SK-N-SH (cell line): ENCODE measurements at regions not wholly inside any gene's neighbourhood (a gene's known extent, or its start where the extent isn't known, plus 50 kb on each side); places are given as distances from the start of the nearest gene placed in this dataset.

Experiments
- CTCF ChIP-seq: fragments of 200-600 bp; sonication (generic); IDR thresholded peaks from 2 replicates; pipeline ENCODE4 v1.6.1; 2017; ENCODE audit warnings: antibody characterized with exemption, mild to moderate bottlenecking, moderate library complexity
- EP300 ChIP-seq, 2 experiments: IDR thresholded peaks; 2 replicates each; pipeline versions ENCODE4 v1.4.0 to v1.6.1; 2012; ENCODE audit warnings: borderline replicate concordance in 1 of 2, low read depth in 1 of 2, low read length in 1 of 2
- FOSL2 ChIP-seq: IDR thresholded peaks from 2 replicates; pipeline ENCODE4 v1.4.0; 2012; ENCODE audit warnings: low read depth, mild to moderate bottlenecking, moderate library complexity, borderline replicate concordance
- MAX ChIP-seq: IDR thresholded peaks from 2 replicates; pipeline ENCODE4 v1.4.0; 2012; ENCODE audit warnings: low read depth
- POLR2AphosphoS5 ChIP-seq: IDR thresholded peaks from 2 replicates; pipeline ENCODE4 v1.6.1; 2012; ENCODE audit warnings: low read depth, low read length
- REST ChIP-seq: IDR thresholded peaks from 2 replicates; pipeline ENCODE4 v1.6.1; 2012; ENCODE audit warnings: mild to moderate bottlenecking, low read depth, low read length, moderate library complexity
- RXRA ChIP-seq: IDR thresholded peaks from 2 replicates; pipeline ENCODE4 v1.4.0; 2012; ENCODE audit warnings: low read depth, mild to moderate bottlenecking, borderline replicate concordance

- TF ChIP-seq FOSL2: no peak
- TF ChIP-seq REST: no peak
- TF ChIP-seq CTCF: no peak
- TF ChIP-seq POLR2AphosphoS5: no peak
- TF ChIP-seq MAX: no peak
- no peak for TF ChIP-seq RXRA
- TF ChIP-seq EP300 (IDR thresholded peaks at IDR 0.05; ENCODE audit: borderline replicate concordance in 1 of 2, low read depth in 1 of 2, low read length in 1 of 2): no peak
Measured at GRCh38 chr5:18503797-18504328, 869.6 kb downstream of the TAF11L14 start.
